OCI-LY7 (cell line): ENCODE measurements at regions not wholly inside any gene's neighbourhood (a gene's known extent, or its start where the extent isn't known, plus 50 kb on each side); places are given as distances from the start of the nearest gene placed in this dataset.

ENCODE experiments used
- BruUV-seq: library from RNA; stranded (reverse); fragments of 400-500 nt; replicated peaks from 2 replicates; lab custom pipeline; 2021; lab: Mats Ljungman, UMichigan
- CTCF ChIA-PET: fragments of 300-600 bp; sonication (Branson Sonifier 250); formaldehyde crosslinking; loops from one replicate; lab custom pipeline; 2022; ENCODE audit warnings: antibody characterized with exemption; ENCODE audit not compliant: unreplicated experiment; lab: Charles Lee
- POLR2A ChIA-PET: fragments of 300-600 bp; sonication (Branson Sonifier 250); formaldehyde crosslinking; loops from one replicate; lab custom pipeline; 2022; ENCODE audit warnings: antibody characterized with exemption; lab: Charles Lee
- DNase-seq: peaks from one replicate; pipeline ENCODE4 v3.0.0-alpha.2; 2015; ENCODE audit warnings: low spot score
- H2AFZ ChIP-seq: fragments of 200-600 bp; sonication (generic), shearing (Covaris generic); 2 replicates; pipeline ENCODE4 v1.6.1; 2014; ENCODE audit warnings: mild to moderate bottlenecking, antibody characterized with exemption, low read length, moderate library complexity
- H3K27ac ChIP-seq: fragments of 200-600 bp; sonication (generic); 2 replicates; pipeline ENCODE4 v1.5.1; 2014; ENCODE audit warnings: mixed run types, low read depth, mild to moderate bottlenecking, moderate library complexity, low read length, inconsistent platforms; ENCODE audit not compliant: poor library complexity, severe bottlenecking
- H3K36me3 ChIP-seq: fragments of 200-600 bp; sonication (generic); 2 replicates; pipeline ENCODE4 v1.6.1; 2014; ENCODE audit warnings: mild to moderate bottlenecking, antibody characterized with exemption, low read length, moderate library complexity, mixed read lengths; ENCODE audit not compliant: insufficient read depth
- H3K4me1 ChIP-seq: fragments of 200-600 bp; sonication (generic); 2 replicates; pipeline ENCODE4 v1.5.1; 2014; ENCODE audit warnings: mild to moderate bottlenecking, low read length; ENCODE audit not compliant: insufficient read depth, poor library complexity, severe bottlenecking
- H3K4me2 ChIP-seq: fragments of 200-600 bp; sonication (generic); 2 replicates; pipeline ENCODE4 v1.6.1; 2014; ENCODE audit warnings: mild to moderate bottlenecking, low read length
- H3K4me3 ChIP-seq: fragments of 200-600 bp; sonication (generic); 2 replicates; pipeline ENCODE4 v1.5.1; 2014; ENCODE audit warnings: mild to moderate bottlenecking, low read depth, low read length; ENCODE audit not compliant: poor library complexity, severe bottlenecking
- H3K79me2 ChIP-seq: fragments of 200-600 bp; sonication (generic); 2 replicates; pipeline ENCODE4 v1.6.1; 2016; ENCODE audit warnings: low read depth, mild to moderate bottlenecking, low read length, moderate library complexity, mixed read lengths; ENCODE audit not compliant: insufficient read depth
- H3K9me2 ChIP-seq: fragments of 200-600 bp; sonication (generic); 2 replicates; pipeline ENCODE4 v1.6.1; 2016; ENCODE audit warnings: mild to moderate bottlenecking, low read length, mixed read lengths; ENCODE audit not compliant: insufficient read depth
- H3K9me3 ChIP-seq: fragments of 200-600 bp; sonication (generic); 2 replicates; pipeline ENCODE4 v1.6.1; 2014; ENCODE audit warnings: mild to moderate bottlenecking, mixed run types, low read length, mixed read lengths
- H4K20me1 ChIP-seq: fragments of 200-600 bp; sonication (generic); 2 replicates; pipeline ENCODE4 v1.6.1; 2014; ENCODE audit warnings: mild to moderate bottlenecking, antibody characterized with exemption, low read length, moderate library complexity, mixed read lengths; ENCODE audit not compliant: insufficient read depth
- CTCF ChIP-seq: fragments of 200-600 bp; sonication (generic); conservative IDR thresholded peaks from 2 replicates; pipeline ENCODE4 v1.5.1; 2014; ENCODE audit warnings: mild to moderate bottlenecking, antibody characterized with exemption, low read length, moderate library complexity, mixed read lengths
- EZH2phosphoT487 ChIP-seq: fragments of 200-600 bp; sonication (generic); IDR thresholded peaks from 2 replicates; pipeline ENCODE4 v1.6.1; 2018; ENCODE audit warnings: low read depth, borderline replicate concordance, mild to moderate bottlenecking, mixed run types, antibody characterized with exemption, low read length, moderate library complexity, mixed read lengths
- intact Hi-C: fragments of 100-400 bp; cut with micrococcal nuclease; formaldehyde crosslinking; loops from one replicate; pipeline ENCODE4 v1.10.0; 2022; ENCODE audit not compliant: unreplicated experiment

GRCh38 chr21:18161841-18162240 is 82.8 kb upstream of the CHODL start:
- Histone ChIP-seq H3K4me3 (no peak overlapping the region), H3K79me2 (no peaks in the 10 kb centered on the region), H2AFZ (no peak overlapping the region), H3K36me3 (no peaks in the 10 kb centered on the region), H3K9me3 (no peaks in the 10 kb centered on the region), H3K4me1 (no peaks in the 10 kb centered on the region), H3K9me2 (no peaks in the 10 kb centered on the region), H3K4me2 (no peak overlapping the region), H3K27ac (no peak overlapping the region), H4K20me1 (no peaks in the 10 kb centered on the region)
- POLR2A ChIA-PET, result no interaction called here
- BruUV-seq, result no TSS peak
- CTCF ChIA-PET, result no interaction called here
- intact Hi-C loops, result no loop called here
- TF ChIP-seq CTCF (no peak), EZH2phosphoT487 (no peak)
- DNase-seq, result no peak

- ChIA-PET CTCF (no interaction called here), POLR2A (interaction anchor here (0.6 kb wide), 1 partner anchor 97 kb away, joined by 3 read pairs; no protein-coding TSS in a partner anchor)
- TF ChIP-seq EZH2phosphoT487 (no peak), CTCF (no peak)
- Histone ChIP-seq H3K79me2 (no peaks in the 10 kb centered on the region), H2AFZ (no peak overlapping the region), H3K4me2 (no peak overlapping the region), H3K9me3 (no peaks in the 10 kb centered on the region), H3K9me2 (no peaks in the 10 kb centered on the region), H3K4me3 (no peak overlapping the region), H3K27ac (no peak overlapping the region), H3K36me3 (no peaks in the 10 kb centered on the region), H4K20me1 (no peaks in the 10 kb centered on the region), H3K4me1 (no peaks in the 10 kb centered on the region)
- DNase-seq, result no peak
- intact Hi-C loops, result no loop called here
- no TSS peak for BruUV-seq
Observed at GRCh38 chr21:18157406-18157805, 87.2 kb upstream of the CHODL start.

- Histone ChIP-seq H3K27ac (no peak overlapping the region), H3K4me2 (no peak overlapping the region), H2AFZ (no peak overlapping the region), H3K4me3 (no peak overlapping the region), H4K20me1 (no peaks in the 10 kb centered on the region), H3K79me2 (no peaks in the 10 kb centered on the region), H3K4me1 (no peaks in the 10 kb centered on the region), H3K9me3 (no peaks in the 10 kb centered on the region), H3K36me3 (no peaks in the 10 kb centered on the region), H3K9me2 (no peaks in the 10 kb centered on the region)
- no peak for DNase-seq
- CTCF ChIA-PET, result no interaction called here
- intact Hi-C loops, result no loop called here
- no peak for TF ChIP-seq EZH2phosphoT487
- TF ChIP-seq CTCF, result no peak
- no TSS peak for BruUV-seq
- POLR2A ChIA-PET, result interaction anchor here (0.9 to 1.1 kb wide), 2 partner anchors 9 to 54 kb away, joined by 3 read pairs; no protein-coding TSS in a partner anchor
Observed at GRCh38 chr21:18155508-18156193, 89.0 kb upstream of the CHODL start.
